K562 (cell line): ENCODE measurements at regions not wholly inside any gene's neighbourhood (a gene's known extent, or its start where the extent isn't known, plus 50 kb on each side); places are given as distances from the start of the nearest gene placed in this dataset.

ENCODE experiments used
- CBX2 ChIP-seq: fragments of 200-600 bp; sonication (generic); IDR thresholded peaks from one replicate; pipeline ENCODE4 v1.6.1; 2012; ENCODE audit warnings: mild to moderate bottlenecking, low read length, inconsistent platforms; ENCODE audit not compliant: insufficient read depth, poor library complexity, severe bottlenecking
- HNRNPLL ChIP-seq: fragments of 200-400 bp; formaldehyde crosslinking; IDR thresholded peaks from 2 replicates; pipeline ENCODE4 v1.6.1; 2017; ENCODE audit warnings: low read length, low read depth, mild to moderate bottlenecking; ENCODE audit not compliant: poor library complexity, severe bottlenecking
- KLF16 ChIP-seq: IDR thresholded peaks from 2 replicates; pipeline ENCODE4 v1.6.1; 2016; ENCODE audit warnings: antibody characterized with exemption
- POLR2AphosphoS5 ChIP-seq: IDR thresholded peaks from 2 replicates; pipeline ENCODE4 v1.6.1; 2011; ENCODE audit warnings: mild to moderate bottlenecking, low read depth, low read length, moderate library complexity; ENCODE audit not compliant: control insufficient read depth, insufficient read depth
- RBM17 ChIP-seq: fragments of 200-400 bp; formaldehyde crosslinking; IDR thresholded peaks from 2 replicates; pipeline ENCODE4 v1.6.1; 2017; ENCODE audit warnings: low read depth, mild to moderate bottlenecking, low read length, borderline replicate concordance
- SRSF9 ChIP-seq: fragments of 200-400 bp; formaldehyde crosslinking; IDR thresholded peaks from 2 replicates; pipeline ENCODE4 v1.6.1; 2017; ENCODE audit warnings: low read depth, low read length, borderline replicate concordance
- TF ChIP-seq, protein P1 (sequence below): sonication (generic); formaldehyde crosslinking; IDR thresholded peaks from 2 replicates; pipeline ENCODE4 v1.5.0; 2020; ENCODE audit warnings: missing genetic modification reagents

- TF ChIP-seq, protein P1, sequence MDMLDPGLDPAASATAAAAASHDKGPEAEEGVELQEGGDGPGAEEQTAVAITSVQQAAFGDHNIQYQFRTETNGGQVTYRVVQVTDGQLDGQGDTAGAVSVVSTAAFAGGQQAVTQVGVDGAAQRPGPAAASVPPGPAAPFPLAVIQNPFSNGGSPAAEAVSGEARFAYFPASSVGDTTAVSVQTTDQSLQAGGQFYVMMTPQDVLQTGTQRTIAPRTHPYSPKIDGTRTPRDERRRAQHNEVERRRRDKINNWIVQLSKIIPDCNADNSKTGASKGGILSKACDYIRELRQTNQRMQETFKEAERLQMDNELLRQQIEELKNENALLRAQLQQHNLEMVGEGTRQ (CRISPR knock-in tag) = no peak
- TF ChIP-seq CBX2 = no peak
- TF ChIP-seq HNRNPLL = no peak
- TF ChIP-seq RBM17 = no peak
- TF ChIP-seq SRSF9 = no peak
- no peak for TF ChIP-seq KLF16
- TF ChIP-seq POLR2AphosphoS5 = no peak
Measured at GRCh38 chr4:60389633-60390032, 810.5 kb upstream of the ADGRL3 start.
